Esophagus squamous epithelium (tissue), 5 donors: ENCODE measurements at regions not wholly inside any gene's neighbourhood (a gene's known extent, or its start where the extent isn't known, plus 50 kb on each side); places are given as distances from the start of the nearest gene placed in this dataset.

Experiments
- DNase-seq: peaks from one replicate; lab custom pipeline; 2025; lab: John Stamatoyannopoulos, UW
- H3K27ac ChIP-seq, 4 donors: fragments of 200-600 bp; sonication (generic); one replicate each; pipeline ENCODE4 v1.5.1; 2016 to 2019; ENCODE audit warnings: mild to moderate bottlenecking in 1 of 4
- H3K27me3 ChIP-seq, 4 donors: fragments of 200-600 bp; sonication (generic); 1 replicate in 3 of 4; 2 replicates in 1 of 4; pipeline versions ENCODE4 v1.5.1 to v1.6.0; 2017 to 2021; ENCODE audit warnings: antibody characterized with exemption in 1 of 4
- H3K36me3 ChIP-seq, 3 donors: fragments of 200-600 bp; sonication (generic); one replicate each; pipeline ENCODE4 v1.5.1; 2016 to 2019
- H3K4me1 ChIP-seq, 3 donors: fragments of 200-600 bp; sonication (generic); one replicate each; pipeline ENCODE4 v1.5.1; 2017 to 2019
- H3K4me3 ChIP-seq, 4 donors: fragments of 200-600 bp; sonication (generic); 1 replicate in 3 of 4; 2 replicates in 1 of 4; pipeline ENCODE4 v1.5.1; 2016 to 2019; ENCODE audit warnings: mild to moderate bottlenecking in 2 of 4, moderate library complexity in 1 of 4
- H3K9me3 ChIP-seq, 3 donors: fragments of 200-600 bp; sonication (generic); one replicate each; pipeline ENCODE4 v1.5.1; 2016 to 2019
- CTCF ChIP-seq, 6 experiments: fragments of 450-650 bp in 4 of 6; fragments of 200-600 bp in 2 of 6; sonication (generic) in 2 of 6; IDR thresholded peaks; one replicate each; pipeline ENCODE4 v1.5.1; 2016 to 2019; ENCODE audit warnings: antibody characterized with exemption in 6 of 6, mild to moderate bottlenecking in 4 of 6, moderate library complexity in 4 of 6
- POLR2A ChIP-seq, 4 donors: fragments of 450-650 bp; IDR thresholded peaks; one replicate each; pipeline ENCODE4 v1.6.1; 2017; ENCODE audit warnings: antibody characterized with exemption in 4 of 4, mild to moderate bottlenecking in 4 of 4, moderate library complexity in 3 of 4
- WGBS, 2 donors: methylation state at CpG; one replicate each; pipeline ENCODE4 v1.1.5; 2018; 5-methylcytosine and 5-hydroxymethylcytosine counted together
- intact Hi-C: fragments of 100-400 bp; cut with DNase I; formaldehyde crosslinking; loops from one replicate; pipeline ENCODE4 v1.15.0; 2022
- donor health status: DM: yes; HTN: yes; CAD: no.

- 75 to 78% methylated on average over 10 to 12 of the region's 12 CpGs for WGBS, 2 donors
- Histone ChIP-seq H3K9me3 (peaks cover 0 to 6% (median 0%) of the 10 kb centered on the region in 3 donors), H3K36me3 (no peaks in the 10 kb centered on the region), H3K27ac (no peak overlapping the region), H3K4me1 (no peaks in the 10 kb centered on the region), H3K4me3 (no peak overlapping the region), H3K27me3 (no peaks in the 10 kb centered on the region)
- DNase-seq = no peak
- intact Hi-C loops = no loop called here
- TF ChIP-seq POLR2A (IDR thresholded peaks at IDR 0.05) (no peak), CTCF (IDR thresholded peaks at IDR 0.05) (no peak)
These were observed 207.0 kb downstream of the TBXT start for GRCh38 chr6:165960695-165961094.

- Histone ChIP-seq H3K36me3 (no peaks in the 10 kb centered on the region), H3K4me3 (no peak overlapping the region), H3K9me3 (peaks cover 0 to 6% (median 0%) of the 10 kb centered on the region in 3 donors), H3K4me1 (no peaks in the 10 kb centered on the region), H3K27me3 (no peaks in the 10 kb centered on the region), H3K27ac (no peak overlapping the region)
- intact Hi-C loops = no loop called here
- no peak for DNase-seq
- TF ChIP-seq POLR2A (IDR thresholded peaks at IDR 0.05) (no peak), CTCF (IDR thresholded peaks at IDR 0.05) (no peak)
- 64 to 71% methylated on average over 3 of the region's 5 CpGs for WGBS, 2 donors
These were observed 208.0 kb downstream of the TBXT start for GRCh38 chr6:165959627-165960026.

- Histone ChIP-seq H3K27me3 (no peaks in the 10 kb centered on the region), H3K9me3 (peaks cover 0 to 12% (median 0%) of the 10 kb centered on the region in 3 donors), H3K36me3 (no peaks in the 10 kb centered on the region), H3K27ac (no peak overlapping the region), H3K4me3 (no peak overlapping the region), H3K4me1 (no peaks in the 10 kb centered on the region)
- 27 to 56% methylated on average over 1 of the region's 1 CpG for WGBS, 2 donors
- intact Hi-C loops = no loop called here
- TF ChIP-seq CTCF (IDR thresholded peaks at IDR 0.05) (no peak), POLR2A (IDR thresholded peaks at IDR 0.05) (no peak)
- no peak for DNase-seq
These were observed 210.8 kb downstream of the TBXT start for GRCh38 chr6:165956874-165957273.

- intact Hi-C loops = no loop called here
- TF ChIP-seq CTCF (IDR thresholded peaks at IDR 0.05) (no peak), POLR2A (IDR thresholded peaks at IDR 0.05) (no peak)
- no peak for DNase-seq
- H3K27ac ChIP-seq = no peak overlapping the region
- H3K4me1 ChIP-seq = no peaks in the 10 kb centered on the region
- H3K27me3 ChIP-seq = no peaks in the 10 kb centered on the region
- H3K9me3 ChIP-seq = peaks cover 0 to 8% (median 0%) of the 10 kb centered on the region in 3 donors
- no peak overlapping the region for H3K4me3 ChIP-seq
- WGBS, 2 donors = 40 to 58% methylated on average over 7 of the region's 7 CpGs
- H3K36me3 ChIP-seq = no peaks in the 10 kb centered on the region
These were observed 215.1 kb downstream of the TBXT start for GRCh38 chr6:165952514-165952913.

- no peaks in the 10 kb centered on the region for H3K36me3 ChIP-seq
- no peak for TF ChIP-seq CTCF (IDR thresholded peaks at IDR 0.05)
- no peak for TF ChIP-seq POLR2A (IDR thresholded peaks at IDR 0.05)
- 79 to 88% methylated on average over 3 to 6 of the region's 6 CpGs for WGBS, 2 donors
- no peaks in the 10 kb centered on the region for H3K27me3 ChIP-seq
- no peak overlapping the region for H3K4me3 ChIP-seq
- H3K4me1 ChIP-seq = no peaks in the 10 kb centered on the region
- intact Hi-C loops = no loop called here
- H3K27ac ChIP-seq = no peak overlapping the region
- no peak for DNase-seq
- peaks cover 0 to 6% (median 0%) of the 10 kb centered on the region in 3 donors for H3K9me3 ChIP-seq
These were observed 217.3 kb downstream of the TBXT start for GRCh38 chr6:165950316-165950715.
